ENCODE measurements at regions not wholly inside any gene's neighbourhood (a gene's known extent, or its start where the extent isn't known, plus 50 kb on each side); places are given as distances from the start of the nearest gene placed in this dataset.

- TF ChIP-seq, protein P1, sequence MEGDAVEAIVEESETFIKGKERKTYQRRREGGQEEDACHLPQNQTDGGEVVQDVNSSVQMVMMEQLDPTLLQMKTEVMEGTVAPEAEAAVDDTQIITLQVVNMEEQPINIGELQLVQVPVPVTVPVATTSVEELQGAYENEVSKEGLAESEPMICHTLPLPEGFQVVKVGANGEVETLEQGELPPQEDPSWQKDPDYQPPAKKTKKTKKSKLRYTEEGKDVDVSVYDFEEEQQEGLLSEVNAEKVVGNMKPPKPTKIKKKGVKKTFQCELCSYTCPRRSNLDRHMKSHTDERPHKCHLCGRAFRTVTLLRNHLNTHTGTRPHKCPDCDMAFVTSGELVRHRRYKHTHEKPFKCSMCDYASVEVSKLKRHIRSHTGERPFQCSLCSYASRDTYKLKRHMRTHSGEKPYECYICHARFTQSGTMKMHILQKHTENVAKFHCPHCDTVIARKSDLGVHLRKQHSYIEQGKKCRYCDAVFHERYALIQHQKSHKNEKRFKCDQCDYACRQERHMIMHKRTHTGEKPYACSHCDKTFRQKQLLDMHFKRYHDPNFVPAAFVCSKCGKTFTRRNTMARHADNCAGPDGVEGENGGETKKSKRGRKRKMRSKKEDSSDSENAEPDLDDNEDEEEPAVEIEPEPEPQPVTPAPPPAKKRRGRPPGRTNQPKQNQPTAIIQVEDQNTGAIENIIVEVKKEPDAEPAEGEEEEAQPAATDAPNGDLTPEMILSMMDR (conservative IDR thresholded peaks at IDR 0.05 in 1 of 2, IDR thresholded peaks at IDR 0.05 in 1 of 2; ENCODE audit: low read depth in 1 of 2, low read length in 2 of 2): no peak
- no peak for TF ChIP-seq EZH2 (IDR thresholded peaks at IDR 0.05; ENCODE audit: low read length, missing control alignments)
These were observed 138.1 kb upstream of the MAGI3 start for GRCh38 chr1:113252166-113252565.
